COLO668 (cell line): ENCODE measurements at regions not wholly inside any gene's neighbourhood (a gene's known extent, or its start where the extent isn't known, plus 50 kb on each side); places are given as distances from the start of the nearest gene placed in this dataset.

Experiments
- DNase-seq: peaks from one replicate; lab custom pipeline; 2025; ENCODE audit not compliant: unreplicated experiment; lab: John Stamatoyannopoulos, UW

DNA sequence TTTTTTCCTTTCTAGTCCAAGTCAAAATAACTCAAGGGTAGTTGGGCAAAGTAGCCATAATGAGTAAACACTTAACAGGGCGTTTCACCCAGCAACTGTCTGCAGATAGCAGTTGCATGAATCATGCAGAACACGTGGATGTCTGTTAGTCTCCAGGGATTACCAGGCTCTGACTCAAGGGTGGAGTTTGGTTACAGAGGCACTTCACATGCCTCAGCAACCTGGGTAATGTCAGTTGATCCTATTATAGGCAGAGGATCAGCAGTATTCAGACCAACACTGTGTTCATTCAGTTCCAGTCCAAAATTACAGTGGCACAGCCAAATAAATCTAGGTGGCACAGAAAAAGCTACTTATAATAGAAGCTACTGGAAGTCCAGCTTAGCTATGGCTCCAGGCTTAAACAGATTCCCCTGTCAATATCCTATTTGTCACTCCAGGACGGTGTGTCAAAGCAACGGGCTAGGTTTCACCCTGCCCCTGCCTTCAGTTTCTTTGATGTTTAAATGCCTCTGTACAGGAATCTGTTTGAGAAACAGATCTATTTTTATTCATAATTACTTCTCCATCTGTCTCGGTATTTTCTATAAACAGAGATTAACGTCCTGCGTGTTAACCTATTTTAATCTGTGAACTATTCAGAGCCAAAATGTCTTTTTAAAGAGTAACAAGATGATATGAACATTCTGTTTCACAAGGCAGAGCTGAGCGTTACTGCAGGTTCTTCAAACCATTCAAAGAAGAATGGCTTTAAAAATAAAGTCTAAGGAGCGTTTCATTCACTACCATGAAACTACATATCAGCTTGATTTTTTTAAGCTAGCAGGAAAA lies 162.6 kb upstream of the AKR1E2 start:
- peak; percentile 59 for DNase-seq

GRCh38 chr10:4662576-4663161 lies 163.3 kb upstream of the AKR1E2 start:
- no peak for DNase-seq

DNA sequence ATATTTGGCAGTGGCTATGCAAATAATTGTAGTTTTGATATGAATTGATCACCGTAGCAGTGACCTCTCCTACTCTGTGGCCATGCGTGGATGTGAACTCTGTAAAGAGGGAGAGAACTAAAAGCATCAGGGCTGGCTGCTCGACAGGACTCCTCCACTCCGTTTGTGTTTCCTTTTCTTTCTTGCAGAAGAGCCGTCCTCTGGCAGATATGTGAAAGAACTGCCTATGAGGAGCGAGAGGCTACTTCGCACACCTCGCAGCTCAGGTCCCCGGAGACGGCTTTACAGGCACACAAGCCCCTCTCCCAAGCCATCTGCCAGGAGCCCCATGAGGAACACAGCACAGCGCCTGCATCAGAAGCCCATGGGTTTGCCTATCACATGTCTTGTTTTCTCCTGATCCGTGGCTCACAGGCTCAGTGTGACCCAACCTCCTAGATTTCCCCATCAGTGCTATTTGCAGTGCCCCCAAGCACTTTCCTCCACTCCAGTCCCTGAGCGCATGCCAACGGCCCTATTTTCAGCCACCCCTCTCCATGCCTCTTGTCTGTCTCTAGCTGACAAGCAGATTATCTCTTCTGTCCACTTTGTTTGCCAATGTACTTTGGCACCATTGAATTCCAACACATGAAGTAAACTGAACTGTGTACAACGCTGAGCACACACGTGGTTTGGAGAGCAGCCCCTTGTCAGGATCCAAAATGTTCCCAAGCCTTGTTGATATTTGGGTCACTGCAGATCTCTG lies 164.3 kb upstream of the AKR1E2 start:
- no peak for DNase-seq

GRCh38 chr10:4658777-4659176 lies 167.2 kb upstream of the AKR1E2 start:
- no peak for DNase-seq

DNA sequence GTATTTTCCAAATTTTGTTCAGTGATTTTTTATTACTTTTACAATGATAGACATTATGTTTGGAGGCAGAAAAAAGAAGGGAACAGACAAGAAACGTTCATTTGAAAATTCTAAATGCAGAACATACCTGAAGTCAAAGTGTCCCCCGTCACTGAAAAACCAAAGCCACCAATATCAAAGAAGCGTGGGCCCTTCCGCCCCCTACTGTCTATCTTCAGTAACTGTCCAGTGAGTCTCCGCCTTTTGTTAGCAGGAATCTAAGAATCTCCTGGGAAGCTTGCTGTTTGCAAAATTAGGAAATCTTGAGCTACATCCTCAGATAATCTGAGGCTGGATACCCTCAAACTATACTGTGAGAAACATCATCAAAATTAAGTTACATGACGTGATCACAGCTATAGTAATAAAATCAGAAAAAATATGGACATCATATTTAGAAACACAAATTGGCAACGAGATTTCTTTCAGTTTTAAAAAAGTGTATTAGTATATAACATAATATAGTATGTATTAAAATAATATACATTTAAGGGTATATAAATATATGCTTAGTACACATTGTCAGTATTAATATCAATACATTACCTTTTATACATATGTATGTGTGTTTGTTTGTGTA lies 169.3 kb upstream of the AKR1E2 start:
- peak; percentile 33 for DNase-seq

- DNase-seq, result no peak
Measured at GRCh38 chr10:4655879-4656278, 170.1 kb upstream of the AKR1E2 start.

- DNase-seq, result no peak
Measured at GRCh38 chr10:4655406-4655805, 170.6 kb upstream of the AKR1E2 start.

GRCh38 chr10:4654496-4654895 lies 171.5 kb upstream of the AKR1E2 start:
- no peak for DNase-seq

- DNase-seq, result no peak
Measured at GRCh38 chr10:4653160-4653559, 172.8 kb upstream of the AKR1E2 start.

DNA sequence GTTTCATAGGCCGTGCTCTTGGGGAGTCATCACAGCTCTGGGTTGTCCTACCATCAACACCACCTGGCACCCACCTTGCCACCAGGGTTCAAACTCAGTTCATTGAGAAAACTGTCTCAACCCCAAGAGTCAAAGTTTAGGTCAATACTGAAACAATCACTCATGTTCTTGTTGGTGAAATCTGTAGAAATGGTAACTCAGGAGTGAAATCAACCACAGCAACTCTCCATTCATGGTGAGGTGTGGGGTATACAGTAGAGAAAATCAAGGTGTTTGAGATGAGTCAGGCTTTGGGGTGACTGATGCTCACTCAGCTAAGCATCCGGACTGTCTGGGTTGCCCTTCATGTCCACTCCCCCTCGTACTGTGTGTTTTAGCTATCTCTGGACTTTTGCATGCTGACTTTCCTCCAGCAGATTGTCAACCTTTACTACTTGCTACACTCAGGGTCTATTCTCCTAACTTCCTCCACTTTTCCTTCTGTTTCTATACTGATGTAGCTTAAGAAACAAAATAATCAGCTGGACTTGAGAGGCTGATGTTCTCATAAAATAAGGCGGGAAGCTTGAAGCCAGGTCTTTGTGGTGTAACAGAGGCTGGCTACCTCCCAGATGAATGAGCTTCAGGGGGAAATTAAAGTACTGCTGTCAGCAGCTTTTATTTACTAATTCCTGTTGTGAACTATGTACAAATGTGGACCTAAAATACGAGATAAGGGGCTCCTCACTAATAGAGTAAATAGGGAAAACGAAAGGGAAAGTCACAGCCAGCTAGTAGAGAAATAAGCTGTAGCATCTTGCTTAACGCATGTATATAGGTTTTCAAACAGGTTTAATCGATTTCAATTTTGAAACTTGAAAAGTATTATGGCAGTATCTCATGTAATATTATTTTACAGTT lies 173.6 kb upstream of the AKR1E2 start:
- DNase-seq, result no peak

DNA sequence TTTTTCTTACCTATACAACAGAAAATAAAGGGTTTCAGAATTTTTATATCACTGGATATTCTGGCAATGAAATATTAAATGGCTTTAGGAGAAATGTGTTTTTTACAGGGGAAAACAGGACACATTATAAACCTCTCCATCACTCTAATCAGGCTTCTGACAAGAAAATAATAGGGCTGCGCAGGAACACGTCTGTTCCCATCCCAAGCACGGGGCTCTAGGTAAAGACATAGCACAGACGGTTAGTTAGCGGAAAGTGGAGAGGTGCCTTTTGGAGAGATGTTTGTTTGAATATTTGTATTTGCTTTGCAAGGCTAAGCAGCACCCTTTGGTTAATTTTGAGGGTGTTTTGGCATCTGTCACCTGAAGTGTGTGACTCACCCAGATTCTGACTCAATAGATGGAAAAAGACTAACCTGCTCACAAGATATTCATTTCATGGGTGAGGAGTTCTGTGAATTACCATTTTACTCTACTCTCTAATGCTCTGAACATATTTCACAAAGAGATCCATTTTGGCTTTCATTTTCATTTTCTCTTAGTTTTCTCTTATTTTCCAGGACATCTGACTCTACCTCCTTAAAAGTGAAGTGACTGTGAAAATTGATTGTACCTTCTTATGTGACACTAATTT lies 174.5 kb upstream of the AKR1E2 start:
- no peak for DNase-seq

DNA sequence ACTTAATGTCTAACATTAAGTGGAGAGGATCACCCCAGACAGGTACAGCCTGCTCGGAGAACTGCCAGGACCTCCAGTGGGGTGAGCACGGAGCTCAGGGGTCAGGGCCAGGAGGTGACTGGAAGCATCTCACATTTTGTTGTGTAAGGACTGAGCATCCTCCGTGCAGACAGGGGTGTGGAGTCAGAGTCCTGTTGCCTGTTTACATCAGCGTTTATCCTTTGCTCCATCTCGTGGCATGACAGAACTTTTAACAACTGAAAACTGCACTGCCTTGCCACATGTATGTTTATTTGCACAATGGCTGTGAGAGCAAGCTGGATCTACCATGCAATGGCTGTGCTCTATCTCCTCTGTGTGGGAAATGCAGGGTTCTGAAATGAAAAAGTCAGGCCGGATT lies 175.4 kb upstream of the AKR1E2 start:
- no peak for DNase-seq

DNA sequence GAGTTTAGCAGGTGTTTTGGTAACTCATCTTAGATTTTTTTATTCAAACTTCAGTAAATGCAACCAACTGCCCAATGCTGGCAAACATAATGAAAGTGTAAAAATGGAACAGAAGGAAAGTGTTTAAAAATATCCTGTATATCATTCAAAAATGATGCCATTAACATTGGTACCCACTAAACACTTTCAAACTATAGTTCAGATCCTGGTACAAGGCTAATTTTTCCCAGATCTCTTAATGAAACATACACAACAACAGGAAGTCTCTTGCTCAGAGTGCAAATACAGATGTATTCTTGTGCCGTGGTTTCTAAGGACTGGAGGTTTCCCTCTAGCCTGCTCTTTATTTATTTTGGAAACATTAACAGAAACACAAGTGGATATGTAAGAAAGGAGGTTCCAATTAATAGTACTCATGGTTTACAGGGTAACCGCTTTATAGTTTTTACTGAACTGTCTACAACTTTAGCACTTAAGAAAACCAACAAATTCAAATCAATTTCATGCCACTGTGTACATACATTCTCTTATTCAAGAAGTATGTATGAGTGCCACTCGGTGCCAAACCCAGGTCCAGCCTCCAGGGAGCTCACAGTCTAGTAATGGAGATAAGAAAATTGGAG lies 176.0 kb upstream of the AKR1E2 start:
- DNase-seq, result no peak

- DNase-seq, result no peak
Measured at GRCh38 chr10:4649471-4649870, 176.5 kb upstream of the AKR1E2 start.

DNA sequence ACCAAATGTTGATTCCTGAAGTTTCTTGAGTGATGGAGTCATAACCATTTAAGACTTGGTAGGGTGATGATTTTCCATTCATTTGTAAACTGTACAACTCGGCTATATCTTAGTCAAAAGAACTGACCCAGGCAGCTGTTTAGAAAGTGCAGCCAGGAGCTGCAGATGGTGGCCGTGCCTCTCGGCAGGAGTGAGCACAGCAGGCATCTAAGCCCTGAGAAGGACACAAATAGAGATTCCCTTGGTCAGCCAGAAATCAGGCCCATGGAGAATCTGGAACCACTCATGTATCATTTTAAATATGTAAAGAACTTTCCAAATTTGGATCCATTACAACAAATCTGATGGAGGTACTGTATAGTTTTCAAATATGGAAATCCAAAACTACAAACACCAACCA lies 177.0 kb upstream of the AKR1E2 start:
- no peak for DNase-seq

DNA sequence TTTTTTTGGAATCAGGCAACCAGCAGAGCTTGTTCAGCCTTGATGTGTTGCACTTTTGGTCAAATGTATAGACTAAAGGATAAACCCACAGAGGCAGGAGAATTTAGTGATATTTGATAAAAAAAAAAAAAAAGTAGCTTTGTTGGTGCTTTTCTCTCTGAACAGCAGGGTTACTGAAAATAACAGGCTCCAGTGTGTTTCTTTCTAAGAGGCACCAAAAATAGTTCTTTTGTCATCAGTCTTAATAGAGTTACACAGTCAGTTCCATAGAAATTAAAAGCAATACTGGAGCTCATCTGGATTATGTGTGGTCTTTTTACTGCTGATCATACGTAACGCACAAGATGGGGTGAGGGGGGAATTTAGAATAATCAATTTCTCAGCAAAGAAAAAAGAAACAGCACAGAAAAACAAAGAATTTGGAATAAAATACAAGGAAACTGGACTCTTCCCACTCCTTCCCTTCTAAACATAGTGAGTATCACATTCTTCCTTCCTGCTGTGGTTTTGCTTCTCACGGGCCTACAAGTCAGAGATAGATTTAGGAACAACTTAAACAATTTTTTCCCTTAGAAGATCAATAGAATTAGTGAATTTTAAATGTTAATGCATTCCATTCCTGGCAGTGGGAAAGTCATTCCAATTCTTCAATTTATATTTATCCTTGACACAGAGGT lies 178.8 kb upstream of the AKR1E2 start:
- no peak for DNase-seq

GRCh38 chr10:4646547-4646946 lies 179.5 kb upstream of the AKR1E2 start:
- DNase-seq, result no peak

DNA sequence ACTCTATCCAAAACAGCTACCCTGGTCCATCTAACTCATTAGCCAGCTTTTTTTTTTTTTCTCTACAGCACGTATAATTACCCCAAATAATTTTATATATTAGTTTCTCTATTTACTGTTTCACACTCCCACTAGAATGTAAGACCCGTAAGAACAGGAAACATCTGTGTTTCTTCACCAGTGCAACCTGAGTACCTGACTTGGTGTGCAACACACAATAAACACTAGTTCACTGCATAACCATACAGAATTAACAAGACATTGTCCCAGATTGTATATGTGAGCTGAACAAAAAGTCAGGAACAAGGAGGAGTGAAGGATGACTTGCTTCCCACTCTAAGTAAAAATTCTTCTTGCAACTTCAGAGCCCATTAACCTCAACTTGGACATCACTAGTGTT lies 180.2 kb upstream of the AKR1E2 start:
- no peak for DNase-seq

- no peak for DNase-seq
Measured at GRCh38 chr10:4643471-4643870, 182.5 kb upstream of the AKR1E2 start.
